ENCODE measurements at regions not wholly inside any gene's neighbourhood (a gene's known extent, or its start where the extent isn't known, plus 50 kb on each side); places are given as distances from the start of the nearest gene placed in this dataset.

DNA sequence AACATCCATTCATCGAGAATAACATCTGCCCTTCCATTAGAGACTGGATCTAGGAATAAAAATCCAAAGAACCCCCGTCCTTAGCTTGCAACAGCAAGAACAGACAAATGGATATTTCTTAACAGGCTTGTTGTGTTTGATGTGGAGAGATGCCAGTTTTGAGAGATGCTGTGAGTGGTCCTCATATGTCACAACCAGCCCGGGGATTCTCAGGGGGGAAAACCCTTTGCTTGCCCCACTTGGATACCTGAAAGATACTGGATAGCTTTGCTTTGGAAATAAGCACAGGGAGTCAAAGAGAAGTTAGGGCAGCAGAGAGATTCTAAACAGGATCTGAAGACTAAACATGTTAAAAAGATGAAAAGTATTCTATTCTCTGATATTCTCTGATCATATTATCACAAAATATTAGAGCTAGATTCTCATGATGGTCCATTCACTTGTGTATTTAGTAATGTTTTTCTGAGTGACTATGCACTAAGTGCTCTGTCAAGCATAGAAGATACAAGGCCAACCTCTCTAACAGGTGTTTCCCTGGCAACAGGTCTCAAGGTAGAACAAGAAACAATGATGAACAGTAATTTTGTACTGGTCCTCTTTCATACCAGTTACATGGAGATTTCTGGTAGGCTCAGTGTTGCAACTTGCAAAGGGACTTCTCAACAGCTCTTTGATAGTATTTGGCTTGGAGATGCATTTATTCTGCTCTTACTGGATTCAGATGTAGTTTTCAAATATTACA, 348.2 kb downstream of the MYCN start:
- no peak for FAIRE-seq

- no peak for FAIRE-seq
These were observed 347.5 kb downstream of the MYCN start for GRCh38 chr2:16287831-16288230.

- FAIRE-seq, result no peak
These were observed 346.9 kb downstream of the MYCN start for GRCh38 chr2:16287281-16287680.

DNA sequence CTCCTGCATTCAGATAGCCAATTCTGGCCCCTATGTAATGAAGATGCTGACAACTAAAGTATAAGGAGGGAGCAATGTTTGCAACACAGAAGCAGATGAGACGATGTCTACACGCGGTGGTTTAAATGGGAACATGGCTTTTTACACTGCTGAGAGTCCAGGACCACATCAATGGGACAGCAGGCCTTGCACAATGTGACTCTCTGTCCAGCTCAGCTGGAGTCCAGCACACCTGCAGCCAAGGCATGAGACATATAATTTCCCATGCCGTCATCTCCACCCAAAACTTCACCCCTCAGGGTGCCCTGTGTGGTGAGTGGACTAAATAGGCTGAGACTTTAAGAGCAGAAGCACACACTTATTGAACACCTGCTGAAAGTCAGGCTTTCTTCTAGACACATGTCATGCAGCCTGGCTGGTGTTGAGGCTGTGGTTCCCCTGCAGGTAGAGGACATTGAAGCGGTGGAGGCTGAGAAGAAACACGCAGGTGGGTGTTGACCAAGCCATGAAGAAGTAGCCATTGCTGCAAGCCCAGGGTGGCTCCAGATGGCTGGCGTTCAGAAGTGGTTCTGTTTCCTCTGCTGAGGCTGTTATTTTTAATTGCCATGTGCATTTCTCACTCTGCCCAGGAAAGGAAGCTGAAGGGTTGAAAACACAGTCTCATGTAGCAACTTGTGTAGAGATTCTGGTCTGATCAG, 345.6 kb downstream of the MYCN start:
- no peak for FAIRE-seq

GRCh38 chr2:16284941-16285625, 344.7 kb downstream of the MYCN start:
- no peak for FAIRE-seq

DNA sequence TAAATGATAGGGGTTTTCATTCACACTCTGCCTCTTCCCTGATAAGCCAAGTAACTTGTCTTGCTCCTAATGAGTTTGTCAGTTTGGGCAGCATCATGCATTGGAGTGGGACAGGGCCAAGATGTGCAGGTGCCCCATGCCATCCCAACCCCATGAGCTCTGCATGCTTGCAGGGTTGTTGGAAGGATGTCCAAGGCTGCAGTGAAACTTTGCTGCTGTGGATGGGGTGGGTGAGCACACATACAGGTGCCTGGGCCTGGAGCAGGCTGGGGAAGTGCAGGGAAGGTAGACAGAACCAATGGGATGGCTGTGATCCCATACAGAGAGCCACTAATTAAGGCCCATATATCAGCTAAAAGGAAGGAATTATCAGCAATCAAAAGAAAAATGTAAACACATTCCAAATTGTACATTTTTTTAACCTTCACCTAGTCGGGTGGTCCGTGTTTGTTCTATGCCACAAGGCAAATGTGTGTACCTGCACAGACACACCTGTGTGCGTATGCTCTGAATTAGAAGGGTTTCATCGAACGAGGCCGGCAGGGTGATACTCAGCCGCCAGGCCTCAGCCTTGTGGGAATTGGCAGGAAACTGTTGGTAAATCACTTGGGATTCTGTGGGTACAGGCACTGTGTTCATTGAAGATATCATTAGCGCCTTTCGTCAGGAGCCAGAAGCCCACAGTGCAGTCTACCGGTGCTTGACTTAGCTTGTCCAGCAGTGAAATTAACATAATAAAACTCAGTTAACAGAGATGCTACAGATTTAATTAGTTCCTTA, 342.9 kb downstream of the MYCN start:
- FAIRE-seq, result no peak

GRCh38 chr2:16282511-16282910, 342.2 kb downstream of the MYCN start:
- FAIRE-seq, result no peak

DNA sequence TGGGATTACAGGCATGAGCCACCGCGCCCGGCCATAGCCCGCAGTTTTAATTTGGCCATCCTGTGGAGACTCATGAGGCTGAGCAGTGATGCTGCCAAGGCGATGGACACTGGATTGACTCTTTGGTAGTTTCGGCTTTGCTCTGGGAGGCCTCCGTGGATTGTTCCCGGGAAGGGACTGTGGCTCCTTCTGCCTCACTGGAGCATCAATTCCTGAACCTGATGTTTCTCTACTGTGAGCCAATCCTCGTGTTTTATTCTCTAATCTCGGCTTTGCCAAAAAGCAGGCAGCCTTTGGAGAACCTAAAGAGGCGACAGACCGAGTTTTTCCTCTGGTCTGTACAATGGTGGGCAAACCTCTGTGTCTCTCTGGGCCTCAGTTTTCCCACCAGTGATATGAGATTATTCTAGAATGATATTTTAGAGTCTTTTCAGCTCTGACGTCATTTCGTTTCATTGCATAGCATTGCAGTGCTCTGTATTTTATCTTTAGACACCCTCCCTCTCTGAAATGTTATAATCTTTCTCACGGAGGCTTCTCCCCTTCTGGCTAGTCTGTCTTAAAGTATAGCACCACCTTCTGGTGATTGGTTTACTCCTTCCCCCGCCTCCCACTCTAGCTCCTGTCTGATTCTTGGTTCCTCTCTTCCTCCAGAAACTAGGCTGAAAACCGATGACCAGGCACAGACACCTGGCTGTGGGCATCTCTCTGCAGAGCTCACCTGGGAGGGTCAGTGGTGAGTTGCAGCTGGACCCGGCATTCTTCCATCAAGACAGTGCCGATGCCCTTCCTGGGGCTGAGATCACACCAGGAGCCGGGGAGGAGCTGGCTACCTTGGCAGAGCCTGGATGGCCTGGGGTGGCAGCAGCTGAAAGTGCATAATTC, 341.3 kb downstream of the MYCN start:
- no peak for FAIRE-seq

DNA sequence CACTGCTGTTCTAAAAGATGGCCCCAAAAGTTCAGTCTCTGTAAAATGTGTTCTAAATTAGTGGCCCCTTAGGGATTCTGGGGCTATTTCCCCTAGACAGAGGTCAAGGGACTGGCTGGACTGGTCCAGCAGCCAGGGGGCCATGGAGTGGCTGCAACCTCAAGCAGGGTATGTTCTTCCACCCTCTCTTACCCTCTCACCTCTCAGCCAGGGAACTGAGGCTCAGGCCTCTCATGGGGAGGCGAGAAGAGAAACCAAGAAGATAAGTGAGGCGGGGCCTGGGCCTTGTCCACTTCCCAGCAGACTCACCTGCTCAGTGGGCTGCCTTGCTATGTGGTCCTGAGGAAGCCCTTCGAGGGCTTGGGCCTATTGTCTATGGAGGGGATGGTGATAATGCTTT, 339.7 kb downstream of the MYCN start:
- no peak for FAIRE-seq

- no peak for FAIRE-seq
These were observed 339.3 kb downstream of the MYCN start for GRCh38 chr2:16279641-16280040.

GRCh38 chr2:16279201-16279570, 338.8 kb downstream of the MYCN start:
- no peak for FAIRE-seq

DNA sequence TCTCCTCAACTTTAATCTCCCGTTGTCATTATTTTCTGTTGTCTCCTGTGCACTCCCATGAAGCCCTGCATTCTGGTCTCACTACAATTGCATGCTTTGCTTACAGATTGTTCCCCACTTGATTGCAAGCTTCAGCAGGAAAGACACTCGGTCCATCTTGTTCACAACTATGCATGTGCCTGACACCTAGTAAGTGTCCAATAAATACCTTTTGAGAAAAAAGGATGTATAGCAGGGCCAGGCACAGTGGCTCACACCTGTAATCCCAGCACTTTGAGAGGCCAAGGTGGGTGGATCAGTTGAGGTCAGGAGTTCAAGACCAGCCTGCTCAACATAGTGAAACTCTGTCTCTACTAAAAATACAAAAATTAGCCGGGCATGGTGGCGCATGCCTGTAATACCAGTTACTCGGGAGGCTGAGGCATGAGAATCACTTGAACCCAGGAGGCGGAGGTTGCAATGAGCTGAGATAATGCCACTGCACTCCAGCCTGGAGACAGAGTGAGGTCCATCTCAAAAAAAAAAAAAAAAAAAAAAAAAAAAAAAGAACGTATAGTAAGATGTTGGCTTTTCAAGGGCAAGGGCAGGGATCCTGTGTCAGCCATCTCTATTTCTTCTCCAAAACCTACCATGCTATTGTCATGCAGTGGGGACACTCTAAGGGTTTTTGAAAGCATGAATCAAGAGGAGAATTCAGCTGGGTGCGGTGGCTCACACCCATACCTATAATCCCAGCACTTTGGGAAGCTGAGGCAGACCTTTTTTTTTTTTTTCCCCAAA, 338.3 kb downstream of the MYCN start:
- no peak for FAIRE-seq

- FAIRE-seq, result no peak
These were observed 336.8 kb downstream of the MYCN start for GRCh38 chr2:16277117-16277516.

DNA sequence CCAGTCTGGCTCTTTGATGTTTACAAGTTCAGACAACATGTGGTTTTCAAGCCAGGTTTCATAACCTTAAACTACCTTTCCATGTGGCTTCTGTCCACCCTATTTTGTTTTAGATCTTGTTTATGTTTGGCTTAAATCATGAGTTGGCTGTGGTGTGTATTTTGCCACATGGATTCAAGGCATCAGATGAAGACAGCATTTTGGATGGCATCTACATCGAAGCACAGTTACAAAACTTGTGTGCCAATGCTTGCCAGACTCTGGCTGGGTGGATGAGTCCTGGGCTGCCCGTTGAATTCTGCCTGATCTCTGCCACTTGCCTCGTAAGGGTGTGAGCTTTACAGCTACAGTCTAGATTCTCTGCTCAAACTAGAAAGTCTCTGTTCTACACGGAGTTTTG, 335.3 kb downstream of the MYCN start:
- FAIRE-seq, result no peak

- no peak for FAIRE-seq
These were observed 334.8 kb downstream of the MYCN start for GRCh38 chr2:16275131-16275530.

DNA sequence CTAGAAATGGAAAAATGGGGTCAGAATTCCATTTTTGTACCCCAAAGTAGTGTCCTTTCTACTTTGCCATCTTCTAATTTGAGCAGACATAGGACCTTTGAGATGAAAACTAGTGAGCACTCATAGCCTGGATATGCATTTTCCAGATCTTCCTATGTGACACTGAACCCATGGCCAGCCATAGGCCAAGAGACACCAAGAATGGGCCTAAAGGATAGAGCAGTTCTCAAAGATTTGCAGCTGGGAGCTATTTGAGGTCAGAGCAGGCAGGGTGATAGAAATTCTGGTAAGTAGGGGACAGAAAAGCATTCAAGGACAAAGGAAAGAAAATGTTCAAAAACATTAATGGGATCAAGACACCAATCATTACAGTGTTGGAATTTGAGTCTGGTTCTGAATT, 332.8 kb downstream of the MYCN start:
- FAIRE-seq, result no peak

DNA sequence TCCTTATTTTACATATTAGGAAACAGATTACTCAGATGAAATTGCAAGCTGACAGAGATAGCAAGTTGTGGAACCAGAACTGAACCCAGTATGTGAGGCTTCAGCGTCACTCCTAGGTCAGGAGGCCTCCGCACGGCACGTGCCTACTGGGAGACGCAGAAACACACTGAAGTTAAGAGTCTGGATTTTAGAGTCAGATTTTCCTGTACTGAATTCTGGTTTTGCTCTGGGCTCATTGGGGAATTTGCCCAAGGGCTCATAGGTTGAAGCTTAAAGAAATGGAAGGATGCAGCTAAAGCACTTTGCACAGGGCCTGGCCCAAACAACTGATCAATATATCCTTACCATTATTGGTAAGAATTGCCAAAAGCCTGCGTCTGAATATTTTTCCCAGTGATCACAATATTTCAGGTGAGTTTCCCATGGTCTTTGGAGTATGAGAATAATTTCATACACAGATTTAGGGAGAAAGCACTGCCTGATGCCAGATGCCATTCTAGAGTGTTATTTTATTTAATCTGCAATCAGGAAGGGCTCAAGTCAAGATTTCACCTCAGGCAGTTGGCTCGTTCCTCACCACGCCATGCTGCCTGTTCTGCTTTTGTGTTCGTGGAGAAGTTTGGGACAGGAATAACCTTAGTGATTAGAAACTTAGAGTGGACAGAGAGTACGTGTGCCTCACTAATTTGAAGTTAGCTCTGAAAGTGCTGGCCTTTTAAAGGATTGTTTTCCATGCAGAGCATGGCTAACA, 331.9 kb downstream of the MYCN start:
- FAIRE-seq, result no peak

GRCh38 chr2:16271231-16271896, 331.0 kb downstream of the MYCN start:
- no peak for FAIRE-seq

DNA sequence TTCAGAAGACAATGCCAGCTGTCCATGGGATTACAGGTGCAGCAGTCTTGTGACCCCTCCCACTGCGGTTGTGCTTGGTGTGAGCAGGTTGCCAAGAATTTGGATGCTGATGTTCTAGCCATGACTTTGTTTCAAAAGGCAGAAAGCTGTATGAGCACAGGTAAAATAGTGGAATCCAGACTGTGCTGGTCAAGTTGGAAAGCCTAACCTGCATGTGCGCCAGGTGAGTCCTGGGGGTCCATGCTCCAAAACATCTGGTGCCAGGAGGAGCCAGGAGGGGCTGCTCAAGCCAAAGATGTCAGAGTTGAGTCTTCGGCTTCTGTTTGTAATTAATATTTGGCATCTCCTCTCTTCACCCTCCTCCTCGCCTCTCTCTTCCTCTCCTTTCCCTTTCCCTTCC, 330.1 kb downstream of the MYCN start:
- no peak for FAIRE-seq

All from endometrium (tissue), 2 donors.